ENCODE measurements at regions not wholly inside any gene's neighbourhood (a gene's known extent, or its start where the extent isn't known, plus 50 kb on each side); places are given as distances from the start of the nearest gene placed in this dataset.

DNA sequence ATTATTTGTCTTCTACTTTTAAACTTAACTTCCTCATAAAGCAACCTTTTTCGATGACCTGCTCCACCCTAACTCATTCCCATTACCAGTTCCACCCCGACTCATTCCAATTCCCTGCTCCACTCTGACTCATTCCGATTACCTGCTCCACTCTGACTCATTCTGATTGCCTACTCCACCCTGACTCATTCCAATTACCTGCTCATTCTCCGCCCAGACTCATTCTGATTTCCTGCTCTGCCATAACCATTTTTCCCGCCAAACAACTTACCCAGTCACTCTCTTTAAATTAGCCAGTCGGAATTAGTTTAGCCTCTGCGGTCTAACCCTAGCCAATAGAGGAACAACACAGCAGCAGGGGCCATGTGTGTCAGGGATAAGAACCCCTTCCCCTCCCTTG is 249.1 kb downstream of the DPY19L2 start:
- intact Hi-C loops (cut with micrococcal nuclease; ENCODE audit: unreplicated experiment), result no loop called here
- POLR2A ChIA-PET, result no interaction called here
- H3K27ac Mint-ChIP-seq (ENCODE audit: unreplicated experiment), result no peak overlapping the region
- H3K36me3 ChIP-seq (ENCODE audit: control insufficient read depth, insufficient read depth, low read length), result no peaks in the 10 kb centered on the region
- H3K4me3 ChIP-seq (ENCODE audit: low read depth, low read length), result no peak overlapping the region
- no peak overlapping the region for H3K4me3 Mint-ChIP-seq (ENCODE audit: unreplicated experiment)
- peaks cover 39% of the 10 kb centered on the region for H3K9me3 Mint-ChIP-seq (ENCODE audit: unreplicated experiment)
- H3K9me3 ChIP-seq, result peaks cover 14% of the 10 kb centered on the region
- DNase-seq, result no peak
- H3K4me1 Mint-ChIP-seq (ENCODE audit: low read depth, unreplicated experiment), result peaks cover 7% of the 10 kb centered on the region
- H3K27me3 ChIP-seq (replicated peaks; ENCODE audit: control insufficient read depth, insufficient read depth, low read length), result no peaks in the 10 kb centered on the region
- no peaks in the 10 kb centered on the region for H3K4me1 ChIP-seq
- TF ChIP-seq, protein P1, sequence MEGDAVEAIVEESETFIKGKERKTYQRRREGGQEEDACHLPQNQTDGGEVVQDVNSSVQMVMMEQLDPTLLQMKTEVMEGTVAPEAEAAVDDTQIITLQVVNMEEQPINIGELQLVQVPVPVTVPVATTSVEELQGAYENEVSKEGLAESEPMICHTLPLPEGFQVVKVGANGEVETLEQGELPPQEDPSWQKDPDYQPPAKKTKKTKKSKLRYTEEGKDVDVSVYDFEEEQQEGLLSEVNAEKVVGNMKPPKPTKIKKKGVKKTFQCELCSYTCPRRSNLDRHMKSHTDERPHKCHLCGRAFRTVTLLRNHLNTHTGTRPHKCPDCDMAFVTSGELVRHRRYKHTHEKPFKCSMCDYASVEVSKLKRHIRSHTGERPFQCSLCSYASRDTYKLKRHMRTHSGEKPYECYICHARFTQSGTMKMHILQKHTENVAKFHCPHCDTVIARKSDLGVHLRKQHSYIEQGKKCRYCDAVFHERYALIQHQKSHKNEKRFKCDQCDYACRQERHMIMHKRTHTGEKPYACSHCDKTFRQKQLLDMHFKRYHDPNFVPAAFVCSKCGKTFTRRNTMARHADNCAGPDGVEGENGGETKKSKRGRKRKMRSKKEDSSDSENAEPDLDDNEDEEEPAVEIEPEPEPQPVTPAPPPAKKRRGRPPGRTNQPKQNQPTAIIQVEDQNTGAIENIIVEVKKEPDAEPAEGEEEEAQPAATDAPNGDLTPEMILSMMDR (IDR thresholded peaks at IDR 0.05; ENCODE audit: insufficient read depth in 1 of 2, low read depth in 1 of 2, low read length in 1 of 2, severe bottlenecking in 1 of 2, unreplicated experiment in 1 of 2), result no peak
- CTCF ChIA-PET, result no interaction called here
- BruUV-seq (replicated peaks), result no TSS peak
- peaks cover 3% of the 10 kb centered on the region for H3K27me3 Mint-ChIP-seq (ENCODE audit: insufficient read depth, unreplicated experiment)
- no peaks in the 10 kb centered on the region for H3K36me3 Mint-ChIP-seq (ENCODE audit: insufficient read depth, unreplicated experiment)

DNA sequence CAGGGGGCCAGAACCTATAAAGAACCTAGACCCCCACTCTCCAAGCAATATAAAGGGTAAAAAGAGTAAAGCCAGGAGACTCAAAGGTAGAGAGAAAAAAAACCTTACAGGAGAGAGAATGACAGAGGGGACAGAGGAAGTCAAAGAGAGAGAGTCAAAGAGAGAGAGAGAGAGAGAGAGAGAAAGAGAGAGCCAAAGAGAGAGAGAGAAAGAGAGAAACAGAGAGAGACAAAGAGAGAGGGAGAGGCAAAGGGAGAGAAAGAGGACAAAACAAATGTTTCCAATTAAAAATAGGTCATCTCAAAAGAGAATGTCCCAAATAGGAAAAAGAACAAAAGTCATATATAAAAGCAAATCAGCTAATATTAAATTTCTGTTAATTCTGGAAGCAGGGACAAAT is 251.5 kb downstream of the DPY19L2 start:
- Mint-ChIP-seq H3K27me3 (ENCODE audit: insufficient read depth, unreplicated experiment) (no peaks in the 10 kb centered on the region), H3K36me3 (ENCODE audit: insufficient read depth, unreplicated experiment) (no peaks in the 10 kb centered on the region), H3K9me3 (ENCODE audit: unreplicated experiment) (peaks cover 53% of the 10 kb centered on the region), H3K27ac (ENCODE audit: unreplicated experiment) (no peak overlapping the region), H3K4me3 (ENCODE audit: unreplicated experiment) (no peak overlapping the region), H3K4me1 (ENCODE audit: low read depth, unreplicated experiment) (peaks cover 7% of the 10 kb centered on the region)
- TF ChIP-seq, protein P1 (IDR thresholded peaks at IDR 0.05; ENCODE audit: insufficient read depth in 1 of 2, low read depth in 1 of 2, low read length in 1 of 2, severe bottlenecking in 1 of 2, unreplicated experiment in 1 of 2), result no peak
- no TSS peak for BruUV-seq (replicated peaks)
- Histone ChIP-seq H3K4me3 (ENCODE audit: low read depth, low read length) (no peak overlapping the region), H3K36me3 (ENCODE audit: control insufficient read depth, insufficient read depth, low read length) (no peaks in the 10 kb centered on the region), H3K4me1 (no peaks in the 10 kb centered on the region), H3K9me3 (peaks cover 18% of the 10 kb centered on the region), H3K27me3 (replicated peaks; ENCODE audit: control insufficient read depth, insufficient read depth, low read length) (no peaks in the 10 kb centered on the region)
- CTCF ChIA-PET, result no interaction called here
- intact Hi-C loops (cut with micrococcal nuclease; ENCODE audit: unreplicated experiment), result no loop called here
- POLR2A ChIA-PET, result no interaction called here
- DNase-seq, result no peak

DNA sequence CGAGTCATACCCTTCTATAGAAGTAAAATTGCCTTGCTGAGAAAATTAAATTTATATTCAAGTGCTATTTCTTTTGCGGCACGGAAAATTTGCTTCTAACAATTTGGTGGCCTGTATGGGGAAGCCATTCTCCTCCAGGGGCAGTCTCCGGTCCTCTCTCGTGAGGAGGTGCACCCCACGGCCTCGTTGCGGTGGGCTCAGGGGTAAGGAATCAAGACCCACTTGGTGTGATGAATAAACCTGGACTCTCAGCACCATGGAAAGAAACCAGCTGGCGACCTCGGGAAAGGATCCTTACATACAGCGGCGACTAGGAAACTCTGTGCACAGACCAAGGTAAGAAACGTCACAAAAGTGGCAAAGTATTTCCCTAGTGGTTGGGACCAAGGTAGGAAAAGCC is 252.9 kb downstream of the DPY19L2 start:
- BruUV-seq (replicated peaks), result no TSS peak
- Histone ChIP-seq H3K9me3 (peaks cover 18% of the 10 kb centered on the region), H3K36me3 (ENCODE audit: control insufficient read depth, insufficient read depth, low read length) (no peaks in the 10 kb centered on the region), H3K4me1 (no peaks in the 10 kb centered on the region), H3K4me3 (ENCODE audit: low read depth, low read length) (no peak overlapping the region), H3K27me3 (replicated peaks; ENCODE audit: control insufficient read depth, insufficient read depth, low read length) (no peaks in the 10 kb centered on the region)
- no peaks in the 10 kb centered on the region for H3K27me3 Mint-ChIP-seq (ENCODE audit: insufficient read depth, unreplicated experiment)
- TF ChIP-seq, protein P1 (IDR thresholded peaks at IDR 0.05; ENCODE audit: insufficient read depth in 1 of 2, low read depth in 1 of 2, low read length in 1 of 2, severe bottlenecking in 1 of 2, unreplicated experiment in 1 of 2), result no peak
- H3K4me3 Mint-ChIP-seq (ENCODE audit: unreplicated experiment), result no peak overlapping the region
- peaks cover 7% of the 10 kb centered on the region for H3K4me1 Mint-ChIP-seq (ENCODE audit: low read depth, unreplicated experiment)
- H3K36me3 Mint-ChIP-seq (ENCODE audit: insufficient read depth, unreplicated experiment), result no peaks in the 10 kb centered on the region
- peaks cover 53% of the 10 kb centered on the region for H3K9me3 Mint-ChIP-seq (ENCODE audit: unreplicated experiment)
- no peak for DNase-seq
- ChIA-PET CTCF (no interaction called here), POLR2A (no interaction called here)
- H3K27ac Mint-ChIP-seq (ENCODE audit: unreplicated experiment), result no peak overlapping the region
- intact Hi-C loops (cut with micrococcal nuclease; ENCODE audit: unreplicated experiment), result no loop called here

All from Caco-2 (cell line).